A549 (cell line): ENCODE measurements at regions not wholly inside any gene's neighbourhood (a gene's known extent, or its start where the extent isn't known, plus 50 kb on each side); places are given as distances from the start of the nearest gene placed in this dataset.
A peak's percentile ranks its signal among the peaks of the same experiment; 100 is the strongest.

ENCODE experiments used
- ATAC-seq, 2 experiments: fragments of 200-7000 bp in 1 of 2; fragments of >200 bp in 1 of 2; cut with Nextera tagmentation in 1 of 2; cut with Tn5 transposase in 1 of 2; 3 replicates each; pipeline versions ENCODE4 v1.8.0 to v1.9.1; 2018 to 2020; ENCODE audit warnings: mild to moderate bottlenecking in 1 of 2, moderate library complexity in 1 of 2
- CTCF ChIA-PET: fragments of 300-600 bp; sonication (Branson Sonifier 250); formaldehyde crosslinking; extraction: SDS; loops from one replicate; lab custom pipeline; 2021; ENCODE audit warnings: antibody characterized with exemption, inconsistent platforms; lab: Yijun Ruan, JAX
- POLR2A ChIA-PET: fragments of 350-600 bp; formaldehyde crosslinking; extraction: SDS; loops from one replicate; lab custom pipeline; 2021; ENCODE audit warnings: antibody characterized with exemption, inconsistent platforms; lab: Yijun Ruan, JAX
- DNase-seq, 2 experiments: peaks; one replicate each; pipeline versions ENCODE4 v3.0.0 to v3.0.0-alpha.2; 2011 to 2016; ENCODE audit warnings: low read depth in 1 of 2, low spot score in 1 of 2
- FAIRE-seq: peaks from 2 replicates; lab custom pipeline; 2011; peaks lifted over from hg19 to GRCh38; lab: Jason Lieb, UNC
- H3K27ac ChIP-seq, 2 experiments: fragments of >200 bp; sonication (Bioruptor Twin); formaldehyde crosslinking; 3 replicates each; pipeline ENCODE4 v1.5.1; 2016 to 2017
- H3K4me1 ChIP-seq: fragments of >200 bp; sonication (Bioruptor Twin); formaldehyde crosslinking; 3 replicates; pipeline ENCODE4 v1.6.1; 2016
- H3K4me2 ChIP-seq: fragments of >200 bp; sonication (Bioruptor Twin); formaldehyde crosslinking; 3 replicates; pipeline ENCODE4 v1.6.1; 2016
- H3K4me3 ChIP-seq: fragments of >200 bp; sonication (Bioruptor Twin); formaldehyde crosslinking; 3 replicates; pipeline ENCODE4 v1.5.1; 2016
- H3K9me3 ChIP-seq: fragments of >200 bp; sonication (Bioruptor Twin); formaldehyde crosslinking; 3 replicates; pipeline ENCODE4 v1.6.1; 2016
- CTCF ChIP-seq: fragments of >200 bp; sonication (Bioruptor Twin); formaldehyde crosslinking; IDR thresholded peaks from 3 replicates; pipeline ENCODE4 v1.5.1; 2016
- FOSL2 ChIP-seq, 2 experiments: fragments of 450-650 bp in 1 of 2; fragments of >200 bp in 1 of 2; sonication (Bioruptor Twin) in 1 of 2; formaldehyde crosslinking; IDR thresholded peaks; 2 replicates each; pipeline versions ENCODE4 v1.5.0 to v1.6.1; 2016 to 2020; ENCODE audit warnings: mild to moderate bottlenecking in 1 of 2, moderate library complexity in 1 of 2
- FOXS1 ChIP-seq: fragments of 250-450 bp; sonication (Bioruptor Pico); IDR thresholded peaks from 2 replicates; pipeline ENCODE4 v1.5.0; 2020; ENCODE audit warnings: mild to moderate bottlenecking, moderate library complexity
- HES2 ChIP-seq: fragments of >200 bp; sonication (Bioruptor Twin); formaldehyde crosslinking; IDR thresholded peaks from 2 replicates; pipeline ENCODE4 v1.6.1; 2016
- HMGXB4 ChIP-seq: fragments of 250-450 bp; sonication (Bioruptor Pico); IDR thresholded peaks from 2 replicates; pipeline ENCODE4 v1.5.0; 2021; ENCODE audit warnings: mild to moderate bottlenecking, moderate library complexity, borderline replicate concordance
- HOXB13 ChIP-seq: fragments of 250-450 bp; sonication (Bioruptor Pico); IDR thresholded peaks from 2 replicates; pipeline ENCODE4 v1.5.0; 2020; ENCODE audit warnings: low read depth, mild to moderate bottlenecking, moderate library complexity
- JUNB ChIP-seq: fragments of >200 bp; sonication (Bioruptor Twin); formaldehyde crosslinking; IDR thresholded peaks from 2 replicates; pipeline ENCODE4 v1.6.1; 2016
- KDM5A ChIP-seq: fragments of 200-600 bp; sonication (generic); IDR thresholded peaks from 2 replicates; pipeline ENCODE4 v1.6.1; 2016; ENCODE audit warnings: antibody characterized with exemption, mild to moderate bottlenecking
- MYC ChIP-seq: IDR thresholded peaks from 2 replicates; pipeline ENCODE4 v1.6.1; 2012; ENCODE audit warnings: mild to moderate bottlenecking, inconsistent platforms, low read length, improper control_type of control experiment, borderline replicate concordance
- NFE2L2 ChIP-seq: fragments of 150-350 bp; conservative IDR thresholded peaks from 2 replicates; pipeline ENCODE4 v1.6.1; 2014; ENCODE audit warnings: low read length
- PHF8 ChIP-seq: fragments of 200-600 bp; sonication (generic); IDR thresholded peaks from 2 replicates; pipeline ENCODE4 v1.6.1; 2016; ENCODE audit warnings: low read depth, mild to moderate bottlenecking, antibody characterized with exemption, moderate library complexity, borderline replicate concordance
- RAD21 ChIP-seq, 2 experiments: fragments of >200 bp in 1 of 2; sonication (Bioruptor Twin) in 1 of 2; formaldehyde crosslinking in 1 of 2; IDR thresholded peaks in 1 of 2; conservative IDR thresholded peaks in 1 of 2; 2 replicates in 1 of 2; 3 replicates in 1 of 2; pipeline ENCODE4 v1.6.1; 2012 to 2018; ENCODE audit warnings: inconsistent platforms in 1 of 2
- RARB ChIP-seq: fragments of 250-450 bp; sonication (Bioruptor Pico); IDR thresholded peaks from 2 replicates; pipeline ENCODE4 v1.8.0; 2021; ENCODE audit warnings: mild to moderate bottlenecking, moderate library complexity
- REST ChIP-seq: fragments of 200-600 bp; sonication (generic); IDR thresholded peaks from 2 replicates; pipeline ENCODE4 v1.6.1; 2016; ENCODE audit warnings: antibody characterized with exemption, mild to moderate bottlenecking, moderate library complexity
- RNF2 ChIP-seq: fragments of 200-600 bp; sonication (generic); IDR thresholded peaks from 2 replicates; pipeline ENCODE4 v1.6.1; 2016; ENCODE audit warnings: low read depth, mild to moderate bottlenecking, antibody characterized with exemption, moderate library complexity, borderline replicate concordance
- SMC3 ChIP-seq: fragments of >200 bp; sonication (Bioruptor Twin); formaldehyde crosslinking; IDR thresholded peaks from 3 replicates; pipeline ENCODE4 v1.6.1; 2018; ENCODE audit warnings: inconsistent platforms
- TFCP2L1 ChIP-seq: fragments of 250-450 bp; sonication (Bioruptor Pico); IDR thresholded peaks from 2 replicates; pipeline ENCODE4 v1.5.0; 2021; ENCODE audit warnings: mild to moderate bottlenecking
- WGBS: methylation state at CpG from one replicate; pipeline ENCODE4 v1.1.6; 2017; ENCODE audit errors: missing lambda C conversion rate; 5-methylcytosine and 5-hydroxymethylcytosine counted together

- no peak for DNase-seq
- Histone ChIP-seq H3K4me1 (no peaks in the 10 kb centered on the region), H3K9me3 (no peaks in the 10 kb centered on the region), H3K4me3 (no peak overlapping the region), H3K27ac (no peak overlapping the region), H3K4me2 (no peak overlapping the region)
- peak; percentile 70 for FAIRE-seq
- 0% methylated on average over 1 of the region's 1 CpG for WGBS
- TF ChIP-seq SMC3 (peak; percentile 40; the same call in 2 of the 3 replicates), CTCF (peak; percentile 32; the same call in 2 of the 3 replicates), HOXB13 (CRISPR knock-in tag) (no peak), TFCP2L1 (CRISPR knock-in tag) (no peak), PHF8 (no peak), NFE2L2 (no peak), RAD21 (conservative IDR thresholded peaks at IDR 0.05 in 1 of 2, IDR thresholded peaks at IDR 0.05 in 1 of 2) (peak; percentile 47 to 60; a peak in 4 of 5 replicates)
- CTCF ChIA-PET, result no interaction called here
- ATAC-seq, result peak in 1 of 2 experiments; percentile 34; a peak in 1 of 6 replicates
- POLR2A ChIA-PET, result no interaction called here
Measured at GRCh38 chr1:242842094-242842493, 317.6 kb upstream of the PLD5 start.

- TF ChIP-seq HES2 (no peak), FOXS1 (CRISPR knock-in tag) (no peak), CTCF (no peak), FOSL2 (IDR thresholded peaks at IDR 0.05) (no peak), FOSL2 (CRISPR knock-in tag; IDR thresholded peaks at IDR 0.05) (no peak), NFE2L2 (no peak), RARB (no peak), RNF2 (no peak), KDM5A (no peak)
- H3K4me1 ChIP-seq, result peaks cover 15% of the 10 kb centered on the region
- 78% methylated on average over 12 of the region's 12 CpGs for WGBS
- H3K27ac ChIP-seq, result no peak overlapping the region
- ChIA-PET POLR2A (no interaction called here), CTCF (interaction anchor here (1.3 kb wide), 1 partner anchor 172 kb away, joined by 3 read pairs; no protein-coding TSS in a partner anchor)
- no peak for DNase-seq
- no peak overlapping the region for H3K4me2 ChIP-seq
- no peak for ATAC-seq
- no peak overlapping the region for H3K4me3 ChIP-seq
- no peaks in the 10 kb centered on the region for H3K9me3 ChIP-seq
- FAIRE-seq, result no peak
Measured at GRCh38 chr1:242839101-242839500, 314.6 kb upstream of the PLD5 start.

- ChIA-PET POLR2A (no interaction called here), CTCF (interaction anchor here (1.6 kb wide), 1 partner anchor 11 kb away, joined by 3 read pairs; no protein-coding TSS in a partner anchor)
- no peak for DNase-seq
- no peak for TF ChIP-seq HMGXB4 (CRISPR knock-in tag)
- no peak for TF ChIP-seq REST
- TF ChIP-seq JUNB, result no peak
- no peak for TF ChIP-seq KDM5A
- TF ChIP-seq HOXB13 (CRISPR knock-in tag), result no peak
- TF ChIP-seq MYC, result no peak
- Histone ChIP-seq H3K4me1 (peaks cover 15% of the 10 kb centered on the region), H3K4me2 (peak overlapping the region; percentile 30), H3K4me3 (no peak overlapping the region), H3K27ac (peak overlapping the region; percentile 32 to 39; a peak in 3 of 6 replicates), H3K9me3 (no peaks in the 10 kb centered on the region)
- ATAC-seq, result no peak
- 41% methylated on average over 4 of the region's 4 CpGs for WGBS
- FAIRE-seq, result no peak
Measured at GRCh38 chr1:242836423-242836822, 311.9 kb upstream of the PLD5 start.
